Liver (tissue), 3 donors: ENCODE measurements at regions not wholly inside any gene's neighbourhood (a gene's known extent, or its start where the extent isn't known, plus 50 kb on each side); places are given as distances from the start of the nearest gene placed in this dataset.

Source experiments
- RAD21 ChIP-seq, 2 donors: IDR thresholded peaks; 2 replicates each; pipeline ENCODE4 v1.6.1; 2016; ENCODE audit warnings: antibody characterized with exemption in 2 of 2, mild to moderate bottlenecking in 2 of 2
- RXRA ChIP-seq, 2 donors: IDR thresholded peaks; 2 replicates each; pipeline ENCODE4 v1.6.1; 2017 to 2018; ENCODE audit warnings: antibody characterized with exemption in 2 of 2, mild to moderate bottlenecking in 1 of 2
- SP1 ChIP-seq: IDR thresholded peaks from 2 replicates; pipeline ENCODE4 v1.6.1; 2018; ENCODE audit warnings: antibody characterized with exemption, mild to moderate bottlenecking
- TAF1 ChIP-seq: conservative IDR thresholded peaks from 2 replicates; pipeline ENCODE4 v1.6.1; 2016; ENCODE audit warnings: antibody characterized with exemption, mild to moderate bottlenecking
- TF ChIP-seq, protein P1 (sequence below): fragments of 150-350 bp; IDR thresholded peaks from 2 replicates; pipeline ENCODE4 v1.5.1; 2017; ENCODE audit warnings: improper control_type of control experiment, low read depth, low read length; ENCODE audit not compliant: missing input control
- TF ChIP-seq, protein P2 (sequence below): IDR thresholded peaks from 2 replicates; pipeline ENCODE4 v1.6.1; 2016; ENCODE audit warnings: antibody characterized with exemption
- TF ChIP-seq, protein P3 (sequence below): IDR thresholded peaks from 2 replicates; pipeline ENCODE4 v1.6.1; 2016; ENCODE audit warnings: antibody characterized with exemption
- donor health status: healthy.
- donor health status: healthy.

GRCh38 chr1:37265156-37265555 lies 209.2 kb upstream of the ZC3H12A start:
- TF ChIP-seq, protein P1, sequence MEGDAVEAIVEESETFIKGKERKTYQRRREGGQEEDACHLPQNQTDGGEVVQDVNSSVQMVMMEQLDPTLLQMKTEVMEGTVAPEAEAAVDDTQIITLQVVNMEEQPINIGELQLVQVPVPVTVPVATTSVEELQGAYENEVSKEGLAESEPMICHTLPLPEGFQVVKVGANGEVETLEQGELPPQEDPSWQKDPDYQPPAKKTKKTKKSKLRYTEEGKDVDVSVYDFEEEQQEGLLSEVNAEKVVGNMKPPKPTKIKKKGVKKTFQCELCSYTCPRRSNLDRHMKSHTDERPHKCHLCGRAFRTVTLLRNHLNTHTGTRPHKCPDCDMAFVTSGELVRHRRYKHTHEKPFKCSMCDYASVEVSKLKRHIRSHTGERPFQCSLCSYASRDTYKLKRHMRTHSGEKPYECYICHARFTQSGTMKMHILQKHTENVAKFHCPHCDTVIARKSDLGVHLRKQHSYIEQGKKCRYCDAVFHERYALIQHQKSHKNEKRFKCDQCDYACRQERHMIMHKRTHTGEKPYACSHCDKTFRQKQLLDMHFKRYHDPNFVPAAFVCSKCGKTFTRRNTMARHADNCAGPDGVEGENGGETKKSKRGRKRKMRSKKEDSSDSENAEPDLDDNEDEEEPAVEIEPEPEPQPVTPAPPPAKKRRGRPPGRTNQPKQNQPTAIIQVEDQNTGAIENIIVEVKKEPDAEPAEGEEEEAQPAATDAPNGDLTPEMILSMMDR: no peak
- TF ChIP-seq, protein P2, sequence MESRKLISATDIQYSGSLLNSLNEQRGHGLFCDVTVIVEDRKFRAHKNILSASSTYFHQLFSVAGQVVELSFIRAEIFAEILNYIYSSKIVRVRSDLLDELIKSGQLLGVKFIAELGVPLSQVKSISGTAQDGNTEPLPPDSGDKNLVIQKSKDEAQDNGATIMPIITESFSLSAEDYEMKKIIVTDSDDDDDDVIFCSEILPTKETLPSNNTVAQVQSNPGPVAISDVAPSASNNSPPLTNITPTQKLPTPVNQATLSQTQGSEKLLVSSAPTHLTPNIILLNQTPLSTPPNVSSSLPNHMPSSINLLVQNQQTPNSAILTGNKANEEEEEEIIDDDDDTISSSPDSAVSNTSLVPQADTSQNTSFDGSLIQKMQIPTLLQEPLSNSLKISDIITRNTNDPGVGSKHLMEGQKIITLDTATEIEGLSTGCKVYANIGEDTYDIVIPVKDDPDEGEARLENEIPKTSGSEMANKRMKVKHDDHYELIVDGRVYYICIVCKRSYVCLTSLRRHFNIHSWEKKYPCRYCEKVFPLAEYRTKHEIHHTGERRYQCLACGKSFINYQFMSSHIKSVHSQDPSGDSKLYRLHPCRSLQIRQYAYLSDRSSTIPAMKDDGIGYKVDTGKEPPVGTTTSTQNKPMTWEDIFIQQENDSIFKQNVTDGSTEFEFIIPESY: no peak
- TF ChIP-seq SP1: no peak
- TF ChIP-seq, protein P3, sequence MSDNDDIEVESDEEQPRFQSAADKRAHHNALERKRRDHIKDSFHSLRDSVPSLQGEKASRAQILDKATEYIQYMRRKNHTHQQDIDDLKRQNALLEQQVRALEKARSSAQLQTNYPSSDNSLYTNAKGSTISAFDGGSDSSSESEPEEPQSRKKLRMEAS: no peak
- no peak for TF ChIP-seq RAD21 (IDR thresholded peaks at IDR 0.05)
- TF ChIP-seq TAF1: no peak
- no peak for TF ChIP-seq RXRA (IDR thresholded peaks at IDR 0.05)
